Esophagus muscularis mucosa (tissue), 3 donors: ENCODE measurements at regions not wholly inside any gene's neighbourhood (a gene's known extent, or its start where the extent isn't known, plus 50 kb on each side); places are given as distances from the start of the nearest gene placed in this dataset.

Experiments
- POLR2A ChIP-seq: fragments of 450-650 bp; IDR thresholded peaks from one replicate; pipeline ENCODE4 v1.6.1; 2017; ENCODE audit warnings: antibody characterized with exemption, moderate library complexity, mild to moderate bottlenecking, low read depth
- POLR2AphosphoS5 ChIP-seq, 2 donors: sonication (generic); formaldehyde crosslinking; IDR thresholded peaks; one replicate each; pipeline ENCODE4 v1.6.1; 2017; ENCODE audit warnings: antibody characterized with exemption in 2 of 2
- TF ChIP-seq, protein P1 (sequence below), 3 experiments: fragments of 200-600 bp in 2 of 3; fragments of 450-650 bp in 1 of 3; sonication (generic) in 2 of 3; IDR thresholded peaks; one replicate each; pipeline ENCODE4 v1.5.1; 2017 to 2019; ENCODE audit warnings: antibody characterized with exemption in 3 of 3, mild to moderate bottlenecking in 2 of 3, moderate library complexity in 1 of 3

DNA sequence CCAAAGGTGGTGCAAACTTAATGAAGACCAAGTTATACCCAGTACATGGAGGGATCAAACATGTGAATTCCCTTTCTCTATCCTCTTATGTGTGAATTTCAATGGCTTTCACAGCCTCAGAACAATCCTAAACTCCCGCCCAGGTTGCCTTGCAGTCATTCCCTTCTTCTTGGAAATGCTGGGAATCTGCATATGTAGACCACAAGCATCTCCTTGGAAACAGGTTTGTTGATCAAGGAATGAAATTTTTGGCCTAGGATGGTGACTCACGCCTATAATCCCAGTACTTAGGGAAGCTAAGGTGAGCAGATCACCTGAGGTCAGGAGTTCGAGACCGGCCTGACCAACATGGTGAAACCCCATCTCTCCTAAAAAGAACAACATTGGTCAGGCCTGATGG is 77.8 kb upstream of the ABI1 start:
- TF ChIP-seq POLR2AphosphoS5 (IDR thresholded peaks at IDR 0.05) (no peak), POLR2A (no peak)
- TF ChIP-seq, protein P1, sequence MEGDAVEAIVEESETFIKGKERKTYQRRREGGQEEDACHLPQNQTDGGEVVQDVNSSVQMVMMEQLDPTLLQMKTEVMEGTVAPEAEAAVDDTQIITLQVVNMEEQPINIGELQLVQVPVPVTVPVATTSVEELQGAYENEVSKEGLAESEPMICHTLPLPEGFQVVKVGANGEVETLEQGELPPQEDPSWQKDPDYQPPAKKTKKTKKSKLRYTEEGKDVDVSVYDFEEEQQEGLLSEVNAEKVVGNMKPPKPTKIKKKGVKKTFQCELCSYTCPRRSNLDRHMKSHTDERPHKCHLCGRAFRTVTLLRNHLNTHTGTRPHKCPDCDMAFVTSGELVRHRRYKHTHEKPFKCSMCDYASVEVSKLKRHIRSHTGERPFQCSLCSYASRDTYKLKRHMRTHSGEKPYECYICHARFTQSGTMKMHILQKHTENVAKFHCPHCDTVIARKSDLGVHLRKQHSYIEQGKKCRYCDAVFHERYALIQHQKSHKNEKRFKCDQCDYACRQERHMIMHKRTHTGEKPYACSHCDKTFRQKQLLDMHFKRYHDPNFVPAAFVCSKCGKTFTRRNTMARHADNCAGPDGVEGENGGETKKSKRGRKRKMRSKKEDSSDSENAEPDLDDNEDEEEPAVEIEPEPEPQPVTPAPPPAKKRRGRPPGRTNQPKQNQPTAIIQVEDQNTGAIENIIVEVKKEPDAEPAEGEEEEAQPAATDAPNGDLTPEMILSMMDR (IDR thresholded peaks at IDR 0.05), result no peak
